ENCODE measurements at regions not wholly inside any gene's neighbourhood (a gene's known extent, or its start where the extent isn't known, plus 50 kb on each side); places are given as distances from the start of the nearest gene placed in this dataset.

DNA sequence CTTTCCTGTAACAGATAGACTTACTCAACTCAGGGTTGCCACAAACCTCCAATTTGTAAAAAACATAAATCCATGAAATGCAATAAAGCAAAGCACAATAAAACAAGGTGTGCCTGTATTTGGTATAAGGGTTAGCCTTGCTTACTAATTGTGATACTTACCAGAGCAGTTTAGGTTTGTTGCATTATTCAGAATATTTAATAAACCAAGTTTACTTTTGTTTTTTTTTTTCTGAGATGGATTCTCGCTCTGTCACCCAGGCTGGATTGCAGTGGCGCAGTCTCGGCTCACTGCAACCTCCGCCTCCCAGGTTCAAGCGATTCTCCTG lies 79.6 kb downstream of the SEC61G start:
- Histone ChIP-seq H3K4me3 (replicated peaks in 1 of 3; ENCODE audit: insufficient read depth in 1 of 3, low read depth in 2 of 3, low read length in 3 of 3) (no peak overlapping the region), H4K20me1 (ENCODE audit: insufficient read depth, low read length) (no peaks in the 10 kb centered on the region), H3K27me3 (ENCODE audit: control insufficient read depth in 1 of 2, insufficient read depth in 2 of 2, low read length in 2 of 2) (no peaks in the 10 kb centered on the region; a peak in 1 of 5 replicates), H3K9me3 (ENCODE audit: low read length) (no peaks in the 10 kb centered on the region), H2AFZ (ENCODE audit: low read length) (no peak overlapping the region), H3K9ac (ENCODE audit: insufficient read depth, low read depth, low read length) (no peak overlapping the region), H3K4me2 (ENCODE audit: low read depth, low read length) (no peak overlapping the region), H3K27ac (ENCODE audit: extremely low read length, insufficient read depth, low read length) (no peak overlapping the region), H3K36me3 (replicated peaks in 1 of 2; ENCODE audit: control insufficient read depth in 1 of 2, insufficient read depth in 2 of 2, low read length in 2 of 2) (no peaks in the 10 kb centered on the region), H3K4me1 (ENCODE audit: insufficient read depth, low read length) (no peaks in the 10 kb centered on the region), H3K79me2 (ENCODE audit: insufficient read depth, low read length) (no peaks in the 10 kb centered on the region)
- DNase-seq (ENCODE audit: low spot score) = no peak
- no TSS peak for BruUV-seq (replicated peaks)
- CTCF ChIA-PET (ENCODE audit: low intra/inter-chr PET ratio, low total read pairs) = no interaction called here
- no peak for FAIRE-seq
- TF ChIP-seq ZNF207 (IDR thresholded peaks at IDR 0.05; ENCODE audit: borderline replicate concordance) (no peak), ZNF136 (CRISPR knock-in tag; IDR thresholded peaks at IDR 0.05; ENCODE audit: low read depth) (no peak), NFIB (CRISPR knock-in tag; IDR thresholded peaks at IDR 0.05; ENCODE audit: borderline replicate concordance) (no peak), ZNF292 (CRISPR knock-in tag; IDR thresholded peaks at IDR 0.05; ENCODE audit: borderline replicate concordance, low read depth) (no peak), ZNF776 (CRISPR knock-in tag; IDR thresholded peaks at IDR 0.05) (no peak), RXRA (CRISPR knock-in tag; IDR thresholded peaks at IDR 0.05) (no peak), FOXC1 (CRISPR knock-in tag; IDR thresholded peaks at IDR 0.05; ENCODE audit: borderline replicate concordance) (no peak), TCF7L2 (IDR thresholded peaks at IDR 0.05; ENCODE audit: low read depth, low read length) (no peak), ZNF784 (CRISPR knock-in tag; IDR thresholded peaks at IDR 0.05; ENCODE audit: borderline replicate concordance) (no peak), ZMAT3 (CRISPR knock-in tag; conservative IDR thresholded peaks at IDR 0.05) (no peak), SMC3 (IDR thresholded peaks at IDR 0.05; ENCODE audit: low read length) (no peak), POLR2AphosphoS2 (IDR thresholded peaks at IDR 0.05; ENCODE audit: low read depth, low read length) (no peak)
- TF ChIP-seq, protein P1, sequence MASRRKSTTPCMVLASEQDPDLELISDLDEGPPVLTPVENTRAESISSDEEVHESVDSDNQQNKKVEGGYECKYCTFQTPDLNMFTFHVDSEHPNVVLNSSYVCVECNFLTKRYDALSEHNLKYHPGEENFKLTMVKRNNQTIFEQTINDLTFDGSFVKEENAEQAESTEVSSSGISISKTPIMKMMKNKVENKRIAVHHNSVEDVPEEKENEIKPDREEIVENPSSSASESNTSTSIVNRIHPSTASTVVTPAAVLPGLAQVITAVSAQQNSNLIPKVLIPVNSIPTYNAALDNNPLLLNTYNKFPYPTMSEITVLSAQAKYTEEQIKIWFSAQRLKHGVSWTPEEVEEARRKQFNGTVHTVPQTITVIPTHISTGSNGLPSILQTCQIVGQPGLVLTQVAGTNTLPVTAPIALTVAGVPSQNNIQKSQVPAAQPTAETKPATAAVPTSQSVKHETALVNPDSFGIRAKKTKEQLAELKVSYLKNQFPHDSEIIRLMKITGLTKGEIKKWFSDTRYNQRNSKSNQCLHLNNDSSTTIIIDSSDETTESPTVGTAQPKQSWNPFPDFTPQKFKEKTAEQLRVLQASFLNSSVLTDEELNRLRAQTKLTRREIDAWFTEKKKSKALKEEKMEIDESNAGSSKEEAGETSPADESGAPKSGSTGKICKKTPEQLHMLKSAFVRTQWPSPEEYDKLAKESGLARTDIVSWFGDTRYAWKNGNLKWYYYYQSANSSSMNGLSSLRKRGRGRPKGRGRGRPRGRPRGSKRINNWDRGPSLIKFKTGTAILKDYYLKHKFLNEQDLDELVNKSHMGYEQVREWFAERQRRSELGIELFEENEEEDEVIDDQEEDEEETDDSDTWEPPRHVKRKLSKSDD (CRISPR knock-in tag; IDR thresholded peaks at IDR 0.05; ENCODE audit: low read depth) = no peak
- TF ChIP-seq, protein P2, sequence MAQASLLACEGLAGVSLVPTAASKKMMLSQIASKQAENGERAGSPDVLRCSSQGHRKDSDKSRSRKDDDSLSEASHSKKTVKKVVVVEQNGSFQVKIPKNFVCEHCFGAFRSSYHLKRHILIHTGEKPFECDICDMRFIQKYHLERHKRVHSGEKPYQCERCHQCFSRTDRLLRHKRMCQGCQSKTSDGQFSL (CRISPR knock-in tag; IDR thresholded peaks at IDR 0.05) = no peak
- intact Hi-C loops (cut with micrococcal nuclease; ENCODE audit: unreplicated experiment) (no loop called here), in situ Hi-C loops (cut with HindIII; ENCODE audit: extremely low pct_ligation_motif_present, low pct_unique_long_range_greater_than_20kb) (no loop called here)
- WGBS (ENCODE audit: low lambda C conversion rate) = 48% methylated on average over 5 of the region's 5 CpGs
- POLR2A ChIA-PET = no interaction called here
- no peak for ATAC-seq

All from HepG2 (cell line).